ENCODE measurements at regions not wholly inside any gene's neighbourhood (a gene's known extent, or its start where the extent isn't known, plus 50 kb on each side); places are given as distances from the start of the nearest gene placed in this dataset.

DNA sequence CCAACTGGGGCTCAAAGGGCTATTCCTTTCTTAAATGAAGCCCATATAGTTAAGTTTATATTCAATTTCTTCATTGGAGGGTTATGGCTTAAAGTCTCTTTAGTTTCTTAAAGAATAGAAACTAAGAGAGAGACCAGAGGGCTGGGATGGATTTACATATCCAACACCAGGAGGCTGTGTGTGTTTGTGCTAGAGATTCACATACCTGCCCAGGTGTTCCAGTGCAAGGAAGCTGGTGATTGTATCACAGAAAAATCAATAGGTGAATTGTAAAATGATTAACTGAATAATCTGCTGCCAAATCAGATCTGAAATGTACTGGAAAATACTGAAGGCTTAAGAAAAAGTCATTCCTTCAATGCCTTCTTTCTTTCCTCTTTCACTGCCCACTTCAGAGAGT is 148.2 kb upstream of the BDNF start:
- TF ChIP-seq, protein P1, sequence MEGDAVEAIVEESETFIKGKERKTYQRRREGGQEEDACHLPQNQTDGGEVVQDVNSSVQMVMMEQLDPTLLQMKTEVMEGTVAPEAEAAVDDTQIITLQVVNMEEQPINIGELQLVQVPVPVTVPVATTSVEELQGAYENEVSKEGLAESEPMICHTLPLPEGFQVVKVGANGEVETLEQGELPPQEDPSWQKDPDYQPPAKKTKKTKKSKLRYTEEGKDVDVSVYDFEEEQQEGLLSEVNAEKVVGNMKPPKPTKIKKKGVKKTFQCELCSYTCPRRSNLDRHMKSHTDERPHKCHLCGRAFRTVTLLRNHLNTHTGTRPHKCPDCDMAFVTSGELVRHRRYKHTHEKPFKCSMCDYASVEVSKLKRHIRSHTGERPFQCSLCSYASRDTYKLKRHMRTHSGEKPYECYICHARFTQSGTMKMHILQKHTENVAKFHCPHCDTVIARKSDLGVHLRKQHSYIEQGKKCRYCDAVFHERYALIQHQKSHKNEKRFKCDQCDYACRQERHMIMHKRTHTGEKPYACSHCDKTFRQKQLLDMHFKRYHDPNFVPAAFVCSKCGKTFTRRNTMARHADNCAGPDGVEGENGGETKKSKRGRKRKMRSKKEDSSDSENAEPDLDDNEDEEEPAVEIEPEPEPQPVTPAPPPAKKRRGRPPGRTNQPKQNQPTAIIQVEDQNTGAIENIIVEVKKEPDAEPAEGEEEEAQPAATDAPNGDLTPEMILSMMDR (IDR thresholded peaks at IDR 0.05; ENCODE audit: low read depth, low read length), result no peak
- no peak for TF ChIP-seq POLR2A (IDR thresholded peaks at IDR 0.05; ENCODE audit: extremely low read depth, insufficient read length)

All from NB4 (cell line).